ENCODE measurements at regions not wholly inside any gene's neighbourhood (a gene's known extent, or its start where the extent isn't known, plus 50 kb on each side); places are given as distances from the start of the nearest gene placed in this dataset.

DNA sequence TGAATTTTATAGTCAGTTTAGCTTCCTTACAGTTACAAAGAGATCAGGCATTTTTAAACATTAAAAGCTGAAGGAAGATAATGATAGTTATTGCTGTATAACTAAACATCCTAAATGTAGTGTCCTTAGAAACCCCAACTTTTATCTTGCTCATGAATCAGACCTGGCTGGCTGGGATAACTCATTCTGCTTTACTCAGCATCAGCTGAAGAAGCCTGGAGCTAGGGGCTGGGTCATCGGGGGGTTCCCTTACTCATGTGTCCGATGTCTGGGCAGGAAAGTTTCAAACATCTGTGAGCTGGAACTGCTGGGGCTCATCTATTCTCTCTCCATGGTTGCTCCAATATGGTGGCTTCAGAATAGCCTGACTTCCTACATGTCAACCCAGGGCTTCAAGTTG lies 113.9 kb downstream of the MTNR1A start:
- H3K23ac ChIP-seq (ENCODE audit: insufficient read length), result no peak overlapping the region
- no peaks in the 10 kb centered on the region for H3K36me3 ChIP-seq (ENCODE audit: control insufficient read depth in 2 of 4, insufficient read depth in 4 of 4, low read length in 3 of 4)
- no peak overlapping the region for H4K8ac ChIP-seq (ENCODE audit: extremely low read depth, insufficient read depth, low read length)
- H2BK120ac ChIP-seq (replicated peaks; ENCODE audit: low read depth, low read length), result no peak overlapping the region
- no peak overlapping the region for H2AFZ ChIP-seq (ENCODE audit: low read length)
- H3K9ac ChIP-seq (replicated peaks in 1 of 4; ENCODE audit: extremely low read depth in 1 of 4, low read depth in 3 of 4, low read length in 3 of 4), result no peak overlapping the region
- no peak overlapping the region for H2BK12ac ChIP-seq (ENCODE audit: low read depth, low read length)
- H3K79me1 ChIP-seq (ENCODE audit: low read depth, low read length), result no peaks in the 10 kb centered on the region
- no peaks in the 10 kb centered on the region for H4K20me1 ChIP-seq (replicated peaks in 1 of 2; ENCODE audit: control insufficient read depth in 1 of 2, insufficient read depth in 2 of 2, low read length in 2 of 2)
- H3K27ac ChIP-seq (ENCODE audit: low read depth, low read length), result no peak overlapping the region
- no peaks in the 10 kb centered on the region for H3K4me1 ChIP-seq (replicated peaks in 1 of 4; ENCODE audit: control insufficient read depth in 3 of 4, insufficient read depth in 4 of 4, low read length in 3 of 4)
- no peak overlapping the region for H4K5ac ChIP-seq (ENCODE audit: insufficient read length, low read depth, low read length)
- H2BK20ac ChIP-seq (ENCODE audit: low read length), result no peak overlapping the region
- H3K4ac ChIP-seq (replicated peaks; ENCODE audit: insufficient read length, low read depth, low read length), result no peak overlapping the region
- no peak overlapping the region for H3K14ac ChIP-seq (ENCODE audit: insufficient read length)
- WGBS, 2 experiments (ENCODE audit: extremely low coverage in 1 of 2, insufficient coverage in 1 of 2, insufficient read length in 1 of 2, insufficient replicate concordance in 2 of 2, low coverage in 1 of 2, low lambda C conversion rate in 2 of 2, missing lambda C conversion rate in 1 of 2), result 97% methylated on average over 2 of the region's 2 CpGs; no CpG with 5 or more reads in 1 of the 2 experiments
- no peak for DNase-seq (ENCODE audit: low read depth in 1 of 2, low spot score in 2 of 2)
- no peak overlapping the region for H3K18ac ChIP-seq (ENCODE audit: extremely low read depth, low read length)
- H3K4me3 ChIP-seq (ENCODE audit: extremely low read depth in 1 of 4, insufficient read depth in 2 of 4, low read depth in 3 of 4, low read length in 4 of 4), result no peak overlapping the region
- H3K79me2 ChIP-seq (ENCODE audit: control insufficient read depth in 1 of 2, insufficient read depth in 2 of 2, low read length in 2 of 2), result no peaks in the 10 kb centered on the region
- H3K23me2 ChIP-seq (ENCODE audit: low read depth, low read length), result no peaks in the 10 kb centered on the region
- no peaks in the 10 kb centered on the region for H3K27me3 ChIP-seq (replicated peaks in 1 of 4; ENCODE audit: control insufficient read depth in 3 of 4, extremely low read depth in 1 of 4, insufficient read depth in 3 of 4, low read length in 3 of 4)
- no peak overlapping the region for H4K91ac ChIP-seq (replicated peaks; ENCODE audit: insufficient read length, low read length)
- ChIA-PET CTCF (ENCODE audit: partially characterized antibody) (interaction anchor here (0.8 kb wide), 1 partner anchor 96 kb away, joined by 3 read pairs; no protein-coding TSS in a partner anchor), POLR2A (ENCODE audit: partially characterized antibody) (no interaction called here)
- no peak overlapping the region for H2BK15ac ChIP-seq (ENCODE audit: low read length)
- no peak overlapping the region for H2BK5ac ChIP-seq (ENCODE audit: low read depth, low read length)
- H3K4me2 ChIP-seq (ENCODE audit: insufficient read depth in 1 of 2, low read depth in 2 of 2, low read length in 2 of 2), result no peak overlapping the region
- FAIRE-seq, result no peak
- no peak overlapping the region for H3K56ac ChIP-seq (replicated peaks; ENCODE audit: insufficient read length, low read depth, low read length)
- no peak overlapping the region for H2AK5ac ChIP-seq (ENCODE audit: low read depth, low read length)
- 0 out of 4 replicates have a peak, but pooled peaks cover 0 to under 1% of the 10 kb centered on the region in 2 experiments for H3K9me3 ChIP-seq (ENCODE audit: insufficient read depth in 2 of 2, low read depth in 1 of 2, low read length in 1 of 2)
- no peak for TF ChIP-seq SP1 (IDR thresholded peaks at IDR 0.05; ENCODE audit: low read depth, low read length)
